H9 (cell line): ENCODE measurements at regions not wholly inside any gene's neighbourhood (a gene's known extent, or its start where the extent isn't known, plus 50 kb on each side); places are given as distances from the start of the nearest gene placed in this dataset.

ENCODE experiments used
- DNase-seq: peaks from one replicate; pipeline ENCODE4 v3.0.0-alpha.2; 2017
- H2AFZ ChIP-seq: one replicate; pipeline ENCODE4 v1.6.1; 2013; ENCODE audit warnings: mild to moderate bottlenecking, low read length, control low read depth, moderate library complexity
- H2AK5ac ChIP-seq: 2 replicates; pipeline ENCODE4 v1.6.1; 2013; ENCODE audit warnings: low read length, control low read depth, mixed read lengths; ENCODE audit not compliant: insufficient read length
- H2BK120ac ChIP-seq: one replicate; pipeline ENCODE4 v1.6.1; 2013; ENCODE audit warnings: low read depth, mild to moderate bottlenecking, low read length, control low read depth, inconsistent platforms; ENCODE audit not compliant: poor library complexity, severe bottlenecking
- H2BK12ac ChIP-seq: 2 replicates; pipeline ENCODE4 v1.6.1; 2013; ENCODE audit warnings: low read length, control low read depth, mixed read lengths, low read depth; ENCODE audit not compliant: insufficient read length
- H2BK15ac ChIP-seq: 2 replicates; pipeline ENCODE4 v1.6.1; 2013; ENCODE audit warnings: low read depth, low read length, control low read depth
- H2BK20ac ChIP-seq: one replicate; pipeline ENCODE4 v1.6.1; 2013; ENCODE audit warnings: low read depth, mild to moderate bottlenecking, low read length, control low read depth, inconsistent platforms; ENCODE audit not compliant: poor library complexity, severe bottlenecking
- H2BK5ac ChIP-seq: 2 replicates; pipeline ENCODE4 v1.6.1; 2013; ENCODE audit warnings: low read length, control low read depth, mixed read lengths; ENCODE audit not compliant: insufficient read length
- H3K14ac ChIP-seq: 2 replicates; pipeline ENCODE4 v1.6.1; 2013; ENCODE audit warnings: low read length, control low read depth; ENCODE audit not compliant: insufficient read depth
- H3K18ac ChIP-seq: 2 replicates; pipeline ENCODE4 v1.6.1; 2013; ENCODE audit warnings: low read depth, mild to moderate bottlenecking, mixed read lengths, low read length, control low read depth; ENCODE audit not compliant: insufficient read length
- H3K23ac ChIP-seq: 2 replicates; pipeline ENCODE4 v1.6.1; 2013; ENCODE audit warnings: low read length, control low read depth, mixed read lengths, low read depth; ENCODE audit not compliant: insufficient read length
- H3K23me2 ChIP-seq: 2 replicates; pipeline ENCODE4 v1.6.1; 2013; ENCODE audit warnings: low read depth, mild to moderate bottlenecking, mixed read lengths, low read length, control low read depth; ENCODE audit not compliant: insufficient read length, poor library complexity, severe bottlenecking
- H3K27ac ChIP-seq: 2 replicates; pipeline ENCODE4 v1.5.1; 2013; ENCODE audit warnings: low read length, control low read depth, mixed read lengths, low read depth; ENCODE audit not compliant: insufficient read length
- H3K27me3 ChIP-seq: 2 replicates; pipeline ENCODE4 v1.6.1; 2013; ENCODE audit warnings: low read length, control low read depth, inconsistent platforms; ENCODE audit not compliant: insufficient read depth
- H3K4ac ChIP-seq: 2 replicates; pipeline ENCODE4 v1.6.1; 2013; ENCODE audit warnings: low read depth, mild to moderate bottlenecking, control low read depth, inconsistent platforms, low read length, moderate library complexity
- H3K4me1 ChIP-seq: 2 replicates; pipeline ENCODE4 v1.6.1; 2013; ENCODE audit warnings: low read length, control low read depth, inconsistent platforms; ENCODE audit not compliant: insufficient read depth
- H3K4me2 ChIP-seq: 2 replicates; pipeline ENCODE4 v1.6.1; 2013; ENCODE audit warnings: low read length, control low read depth, mixed read lengths; ENCODE audit not compliant: insufficient read length, insufficient read depth
- H3K56ac ChIP-seq: 2 replicates; pipeline ENCODE4 v1.6.1; 2013; ENCODE audit warnings: low read depth, mild to moderate bottlenecking, mixed read lengths, low read length, control low read depth; ENCODE audit not compliant: insufficient read length
- H3K79me1 ChIP-seq: 2 replicates; pipeline ENCODE4 v1.6.1; 2013; ENCODE audit warnings: low read depth, mild to moderate bottlenecking, moderate library complexity, low read length, control low read depth, inconsistent platforms; ENCODE audit not compliant: insufficient read depth, poor library complexity, severe bottlenecking
- H3K79me2 ChIP-seq: 2 replicates; pipeline ENCODE4 v1.6.1; 2013; ENCODE audit warnings: low read length, control low read depth, inconsistent platforms; ENCODE audit not compliant: insufficient read depth
- H3K9ac ChIP-seq: 2 replicates; pipeline ENCODE4 v1.6.1; 2013; ENCODE audit warnings: low read length, control low read depth, mixed read lengths; ENCODE audit not compliant: insufficient read length; ENCODE audit errors: extremely low read depth
- H3K9me3 ChIP-seq: one replicate; pipeline ENCODE4 v1.6.1; 2013; ENCODE audit warnings: low read depth, low read length, inconsistent platforms; ENCODE audit not compliant: control insufficient read depth
- H3T11ph ChIP-seq: one replicate; pipeline ENCODE4 v1.6.1; 2013; ENCODE audit warnings: mild to moderate bottlenecking, low read length, control low read depth, inconsistent platforms
- H4K20me1 ChIP-seq: one replicate; pipeline ENCODE4 v1.6.1; 2013; ENCODE audit not compliant: control insufficient read depth, insufficient read length, insufficient read depth
- H4K5ac ChIP-seq: 2 replicates; pipeline ENCODE4 v1.6.1; 2013; ENCODE audit warnings: low read depth, mild to moderate bottlenecking, mixed read lengths, low read length, control low read depth; ENCODE audit not compliant: insufficient read length
- H4K8ac ChIP-seq: replicated peaks from 2 replicates; pipeline ENCODE4 v1.6.1; 2013; ENCODE audit warnings: low read length, control low read depth, mixed read lengths, low read depth; ENCODE audit not compliant: insufficient read length
- H4K91ac ChIP-seq: 2 replicates; pipeline ENCODE4 v1.6.1; 2013; ENCODE audit warnings: low read depth, mild to moderate bottlenecking, moderate library complexity, mixed read lengths, low read length, control low read depth; ENCODE audit not compliant: insufficient read length
- H3K27ac Mint-ChIP-seq, 3 experiments: 2 replicates in 2 of 3; 3 replicates in 1 of 3; pipeline ENCODE4 v1.8.0; 2020 to 2021; ENCODE audit warnings: mixed read lengths in 3 of 3, mild to moderate bottlenecking in 1 of 3, moderate library complexity in 1 of 3
- H3K27me3 Mint-ChIP-seq: 2 replicates; pipeline ENCODE4 v1.8.0; 2021; ENCODE audit warnings: low read depth, mild to moderate bottlenecking, moderate library complexity, mixed read lengths
- H3K36me3 Mint-ChIP-seq, 3 experiments: 2 replicates in 2 of 3; 3 replicates in 1 of 3; pipeline ENCODE4 v1.8.0; 2020 to 2021; ENCODE audit warnings: low read depth in 3 of 3, mixed read lengths in 3 of 3; ENCODE audit not compliant: insufficient read depth in 1 of 3
- H3K4me1 Mint-ChIP-seq, 2 experiments: 2 replicates each; pipeline ENCODE4 v1.8.0; 2020; ENCODE audit warnings: mixed read lengths in 2 of 2
- H3K4me3 Mint-ChIP-seq, 2 experiments: 2 replicates in 1 of 2; 3 replicates in 1 of 2; pipeline ENCODE4 v1.8.0; 2020 to 2021; ENCODE audit warnings: mild to moderate bottlenecking in 2 of 2, mixed read lengths in 2 of 2, moderate library complexity in 1 of 2
- H3K9me3 Mint-ChIP-seq, 2 experiments: 2 replicates in 1 of 2; 3 replicates in 1 of 2; pipeline ENCODE4 v1.8.0; 2020; ENCODE audit warnings: mild to moderate bottlenecking in 2 of 2, mixed read lengths in 2 of 2, moderate library complexity in 1 of 2
- CTCF ChIP-seq: fragments of 200-600 bp; sonication (generic); conservative IDR thresholded peaks from 3 replicates; pipeline ENCODE4 v1.8.0; 2021; ENCODE audit warnings: antibody characterized with exemption, mild to moderate bottlenecking
- WGBS: extraction: QIAGEN DNeasy Blood & Tissue Kit; methylation state at CpG from one replicate; pipeline ENCODE4 v1.1.7; 2013; ENCODE audit warnings: missing lambda C conversion rate, low lambda C conversion rate, mixed read lengths; ENCODE audit not compliant: insufficient read length; ENCODE audit errors: extremely low coverage; 5-methylcytosine and 5-hydroxymethylcytosine counted together

DNA sequence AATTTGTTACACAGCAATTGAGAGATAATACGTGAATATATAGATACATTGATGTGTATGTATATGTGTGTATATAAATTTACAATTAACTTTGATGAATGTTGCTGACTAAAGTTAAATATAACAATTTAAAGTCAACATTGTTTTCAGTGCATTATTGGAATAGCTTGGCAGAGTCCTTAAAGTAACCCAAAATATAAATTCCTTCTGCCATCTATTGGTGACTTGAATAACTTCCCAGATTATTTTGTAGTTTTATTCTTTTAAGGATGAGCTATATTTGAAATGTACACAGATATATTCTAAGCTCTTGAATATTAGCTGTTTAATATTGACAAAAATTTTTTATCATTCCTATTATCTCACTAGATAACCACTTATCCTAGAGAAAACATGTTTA, 298.2 kb upstream of the FSTL5 start:
- Histone ChIP-seq H3K4me2 (no peak overlapping the region), H3K79me1 (no peaks in the 10 kb centered on the region), H4K5ac (no peak overlapping the region), H3K4ac (no peak overlapping the region), H3T11ph (no peak overlapping the region), H2BK15ac (no peak overlapping the region), H3K27me3 (no peaks in the 10 kb centered on the region), H2AFZ (no peak overlapping the region), H3K18ac (no peak overlapping the region), H3K27ac (no peak overlapping the region), H2BK5ac (no peak overlapping the region), H3K9me3 (no peaks in the 10 kb centered on the region), H2BK20ac (no peak overlapping the region), H3K14ac (no peak overlapping the region), H3K4me1 (no peaks in the 10 kb centered on the region), H4K8ac (no peak overlapping the region), H2BK120ac (no peak overlapping the region), H3K9ac (no peak overlapping the region), H2BK12ac (no peak overlapping the region), H3K23ac (no peak overlapping the region), H3K56ac (no peak overlapping the region), H3K79me2 (no peaks in the 10 kb centered on the region), H3K23me2 (no peaks in the 10 kb centered on the region), H4K91ac (no peak overlapping the region), H4K20me1 (no peaks in the 10 kb centered on the region), H2AK5ac (no peak overlapping the region)
- H3K27me3 Mint-ChIP-seq, result no peaks in the 10 kb centered on the region
- H3K4me3 Mint-ChIP-seq, result no peak overlapping the region
- H3K27ac Mint-ChIP-seq, result no peak overlapping the region
- peaks cover 0 to 2% of the 10 kb centered on the region in 2 experiments; a peak in 1 of 5 replicates for H3K9me3 Mint-ChIP-seq
- TF ChIP-seq CTCF, result peak; percentile 52
- H3K4me1 Mint-ChIP-seq, result no peaks in the 10 kb centered on the region
- DNase-seq, result no peak
- H3K36me3 Mint-ChIP-seq, result no peaks in the 10 kb centered on the region
- WGBS, result 100% methylated on average over 1 of the region's 1 CpG
